RKO (cell line): ENCODE measurements at regions not wholly inside any gene's neighbourhood (a gene's known extent, or its start where the extent isn't known, plus 50 kb on each side); places are given as distances from the start of the nearest gene placed in this dataset.

ENCODE experiments used
- DNase-seq: peaks from one replicate; pipeline ENCODE4 v3.0.0-alpha.2; 2016; ENCODE audit warnings: low spot score

DNA sequence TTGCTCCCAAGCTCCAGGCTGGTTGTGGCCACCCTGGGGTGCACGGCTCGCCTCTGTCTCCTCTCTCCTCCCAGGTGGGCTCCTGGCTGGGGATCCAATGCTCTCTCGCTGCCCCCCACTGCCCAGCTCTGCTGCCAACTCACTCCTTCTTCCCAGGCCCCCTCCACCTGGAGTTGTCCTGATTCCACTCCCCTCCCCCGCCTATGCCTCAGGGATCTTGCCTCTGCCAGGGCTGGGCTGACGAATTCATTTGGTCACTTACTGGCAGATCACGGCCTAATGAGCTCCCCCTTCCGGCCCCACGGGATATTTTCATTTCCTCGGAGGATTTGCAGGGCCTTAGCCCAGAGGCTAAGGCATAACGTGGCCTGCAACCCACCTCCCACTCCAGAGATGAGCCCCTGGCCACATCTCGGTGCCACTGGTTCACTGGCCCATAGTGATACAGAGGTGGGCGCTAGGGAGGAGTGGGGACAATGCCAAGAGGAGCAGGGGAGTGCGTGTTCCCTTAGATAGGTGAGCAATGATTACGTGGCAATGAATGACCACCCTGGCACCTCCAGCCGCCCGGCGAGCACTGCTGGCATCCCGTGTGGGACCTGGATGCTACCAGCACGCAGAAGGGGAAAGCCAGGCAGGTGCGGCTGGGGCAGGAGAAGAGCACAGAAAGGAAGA is 344.6 kb upstream of the SHH start:
- peak; percentile 72 for DNase-seq

DNA sequence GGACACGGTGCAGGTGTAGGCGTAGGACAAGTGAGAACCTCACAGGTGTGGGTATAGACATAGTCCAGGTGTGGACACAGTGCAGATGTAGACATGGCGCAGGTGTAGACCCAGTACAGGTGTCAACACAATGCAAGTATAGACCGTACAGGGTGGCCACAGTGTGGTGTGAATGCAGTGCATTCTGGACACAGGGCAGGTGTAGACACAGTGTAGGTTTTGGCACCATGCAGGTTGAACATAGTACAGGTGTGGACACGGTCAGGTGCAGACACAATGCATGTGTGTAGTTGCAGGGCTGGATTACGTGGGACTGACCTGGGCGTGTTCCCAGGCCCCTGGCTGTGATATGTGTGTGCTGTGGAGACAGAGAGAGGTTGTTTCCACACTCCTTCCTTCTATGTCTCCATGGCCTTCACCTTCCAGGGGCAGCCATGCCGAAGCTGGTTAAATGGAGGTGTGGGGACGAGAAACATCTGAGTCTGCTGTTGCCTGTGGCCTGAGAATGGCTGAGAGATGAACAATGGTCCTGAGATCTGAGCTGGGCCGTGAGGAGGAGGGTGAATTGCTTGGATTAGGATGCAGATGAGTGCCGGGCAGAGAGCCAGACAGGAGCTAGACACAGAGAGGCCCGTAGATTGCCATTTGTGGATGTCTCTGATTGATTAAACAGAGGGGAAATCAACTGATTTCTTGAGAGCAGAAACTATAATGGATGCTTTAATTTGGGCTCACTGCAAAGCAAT is 343.9 kb upstream of the SHH start:
- DNase-seq = no peak

DNA sequence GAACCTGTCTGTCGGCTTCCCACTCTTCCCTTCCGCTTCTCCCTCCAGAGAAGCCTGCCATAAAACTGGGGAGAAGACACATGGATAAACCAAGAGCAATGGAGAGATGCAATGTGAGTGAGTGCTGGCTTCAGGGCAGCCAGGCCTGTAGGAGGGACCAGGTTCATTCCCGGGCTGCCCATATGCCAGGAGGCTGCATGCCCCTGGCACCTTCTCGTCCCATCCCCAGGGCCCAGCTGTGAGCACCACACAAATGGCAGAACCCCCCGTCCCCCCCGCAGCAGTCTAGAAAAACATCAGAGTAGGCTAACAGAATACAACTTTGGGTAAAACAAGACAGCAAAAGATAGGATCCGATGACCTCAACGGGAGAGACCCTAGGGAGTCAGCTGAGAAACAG is 341.3 kb upstream of the SHH start:
- DNase-seq = no peak

DNA sequence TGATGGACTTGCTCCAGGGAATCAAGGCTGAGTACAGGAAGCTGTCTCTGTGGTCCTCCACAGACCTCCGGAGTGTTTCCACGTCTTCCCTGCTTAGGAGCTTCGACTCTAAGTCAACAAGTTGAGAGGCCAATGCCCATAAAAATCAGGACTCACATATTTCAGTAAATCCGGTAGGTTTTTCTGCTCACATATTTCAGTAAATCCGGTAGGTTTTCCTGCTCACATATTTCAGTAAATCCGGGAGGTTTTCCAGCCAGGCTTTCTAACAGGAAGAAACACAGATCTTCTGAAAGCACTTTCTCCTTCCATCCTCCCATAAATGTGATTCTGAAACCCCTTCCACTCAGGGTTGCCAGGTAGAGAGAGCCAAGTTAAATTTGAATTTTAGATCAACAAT is 340.1 kb upstream of the SHH start:
- peak; percentile 20 for DNase-seq

DNA sequence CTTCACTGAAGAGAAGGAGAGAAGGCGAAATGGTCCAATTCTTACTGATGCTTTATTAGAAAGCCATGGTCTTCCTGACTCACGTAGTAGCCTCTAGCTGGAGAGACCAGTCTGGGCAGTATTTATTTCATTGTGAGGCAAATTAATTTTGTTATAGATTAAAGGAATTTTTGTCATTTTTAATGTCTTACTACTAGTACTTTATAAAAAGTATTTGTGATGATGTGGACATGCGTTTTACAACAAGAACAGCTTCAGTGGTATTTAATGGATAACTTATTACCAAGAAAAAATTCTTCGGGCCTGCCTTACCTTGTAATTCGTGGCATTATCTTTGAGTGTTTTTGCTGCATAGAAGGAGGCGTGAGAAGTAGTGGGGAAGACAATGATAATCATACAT is 339.4 kb upstream of the SHH start:
- DNase-seq = no peak

DNA sequence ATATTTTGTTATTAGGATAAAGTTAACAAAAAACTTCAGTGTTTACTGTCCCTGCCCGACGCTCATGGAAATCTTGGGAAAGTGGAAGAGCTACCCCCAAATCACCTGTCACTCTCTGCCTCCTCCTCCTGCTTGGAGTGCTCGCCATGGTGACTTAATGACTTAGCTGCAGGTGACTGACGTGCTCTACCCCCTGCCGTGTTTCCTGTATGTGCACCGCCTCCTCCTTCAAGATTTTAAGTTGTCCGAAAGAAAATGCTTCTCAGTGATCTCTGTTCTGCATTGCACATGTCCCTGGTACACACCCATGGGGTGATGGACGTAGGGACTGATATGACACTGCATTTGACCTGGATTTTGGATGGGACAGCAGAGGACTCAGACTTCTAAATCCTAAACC is 338.8 kb upstream of the SHH start:
- no peak for DNase-seq

DNA sequence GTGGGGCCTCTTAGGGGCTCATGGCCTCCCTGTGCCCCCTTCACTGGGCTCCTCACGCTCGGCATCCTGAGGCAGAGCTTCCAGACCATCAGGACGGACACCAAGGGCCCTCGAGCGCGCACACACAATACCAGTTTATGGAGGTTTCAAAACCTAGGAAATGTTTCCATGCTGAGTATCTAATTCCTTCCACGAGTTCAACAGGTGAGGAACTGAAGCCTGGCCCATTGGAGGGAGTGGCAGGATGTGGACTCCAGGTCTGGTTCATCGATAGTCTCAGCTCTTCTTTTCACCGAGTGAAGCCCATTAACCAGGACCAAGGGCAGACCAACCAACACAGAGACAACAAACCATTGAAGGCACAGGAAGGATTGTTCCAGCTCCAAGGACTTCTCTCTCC is 336.7 kb upstream of the SHH start:
- no peak for DNase-seq

DNA sequence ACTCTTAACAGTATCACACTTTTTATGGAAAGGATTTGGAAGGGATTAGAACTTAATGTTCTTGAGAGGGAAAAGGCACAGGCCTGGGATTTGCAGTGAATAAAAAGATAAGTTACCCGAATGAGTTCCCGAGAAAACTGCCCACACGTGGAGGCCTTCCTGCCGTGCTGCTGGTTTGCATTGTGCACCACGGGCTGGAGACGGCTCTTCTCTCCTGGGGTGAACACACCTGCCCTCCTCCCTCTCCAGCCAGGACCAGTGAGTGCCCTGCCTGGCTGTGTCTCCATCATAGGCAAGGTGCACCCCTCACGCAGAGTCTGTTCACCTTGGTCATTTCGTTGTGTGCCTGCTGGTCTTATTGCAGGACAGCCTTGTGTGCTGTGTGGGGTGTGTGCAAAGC is 336.3 kb upstream of the SHH start:
- DNase-seq = no peak

DNA sequence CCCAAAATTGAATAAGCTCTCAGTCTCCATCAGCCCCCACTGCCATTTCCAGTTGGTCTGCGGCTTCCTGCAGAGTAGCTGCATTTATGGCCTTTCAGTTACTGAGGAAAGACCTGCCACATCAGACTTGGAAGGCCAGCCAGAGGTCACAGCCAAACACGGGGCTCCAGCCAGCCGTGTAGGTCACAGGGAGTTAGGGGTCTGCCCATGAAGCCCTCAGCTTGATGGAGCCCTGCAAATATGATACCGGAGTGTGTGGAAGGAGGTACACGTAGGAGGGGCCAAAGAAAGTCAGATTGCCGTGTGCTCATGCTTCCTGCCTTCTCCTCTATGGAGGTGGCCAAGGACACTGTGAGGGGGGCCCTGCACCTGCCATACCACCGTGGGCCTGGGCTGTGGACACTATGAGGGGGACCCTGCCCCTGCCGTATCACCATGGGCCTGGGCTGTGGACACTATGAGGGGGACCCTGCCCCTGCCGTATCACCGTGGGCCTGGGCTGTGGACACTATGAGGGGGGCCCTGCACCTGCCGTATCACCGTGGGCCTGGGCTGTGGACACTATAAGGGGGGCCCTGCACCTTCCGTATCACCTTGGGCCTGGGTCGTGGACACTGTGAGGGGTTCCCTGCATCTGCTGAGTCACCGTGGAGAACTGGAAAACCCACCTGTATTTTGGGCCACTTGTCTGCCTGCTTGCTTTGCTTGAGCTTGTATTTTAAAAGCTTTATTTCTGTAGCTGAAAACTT is 335.7 kb upstream of the SHH start:
- DNase-seq = no peak

DNA sequence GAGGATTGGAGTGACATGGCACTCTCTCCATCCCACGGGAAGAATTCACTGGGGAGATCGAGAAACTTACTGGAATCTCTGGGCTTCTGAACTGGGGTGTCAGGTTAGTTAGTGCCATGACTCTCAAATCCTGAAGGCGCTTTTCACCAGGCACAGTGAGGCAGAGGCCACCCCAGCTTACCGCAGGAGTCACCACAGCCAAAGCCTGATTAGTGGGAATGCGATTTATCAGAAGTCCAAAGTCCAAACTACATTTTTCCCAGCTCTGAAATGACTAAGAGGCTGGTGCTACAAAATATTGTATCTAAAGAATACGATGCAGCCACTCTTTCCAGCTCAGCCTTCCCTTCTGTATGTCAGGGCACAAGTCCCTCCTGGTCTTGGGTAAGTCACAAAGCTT is 334.8 kb upstream of the SHH start:
- DNase-seq = peak; percentile 65

DNA sequence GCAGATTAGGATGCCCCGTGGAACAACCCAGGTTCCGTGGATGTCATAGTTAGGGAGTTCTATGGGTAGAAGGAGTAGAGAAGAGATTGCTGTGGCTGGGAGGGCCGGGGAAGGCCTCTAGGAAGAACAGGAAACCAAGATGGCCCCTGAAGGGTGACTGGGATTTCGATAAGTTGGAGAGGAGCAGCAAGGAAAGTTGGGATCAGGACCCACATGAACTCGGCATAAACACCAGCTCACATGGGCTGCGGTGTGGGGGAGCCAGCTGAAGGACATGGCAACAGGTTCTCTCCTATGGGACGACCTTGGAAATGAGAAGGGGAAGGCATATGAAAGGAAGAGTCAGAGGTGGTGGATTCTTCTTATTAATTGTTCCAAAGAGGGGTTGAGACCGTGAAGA is 333.7 kb upstream of the SHH start:
- no peak for DNase-seq

DNA sequence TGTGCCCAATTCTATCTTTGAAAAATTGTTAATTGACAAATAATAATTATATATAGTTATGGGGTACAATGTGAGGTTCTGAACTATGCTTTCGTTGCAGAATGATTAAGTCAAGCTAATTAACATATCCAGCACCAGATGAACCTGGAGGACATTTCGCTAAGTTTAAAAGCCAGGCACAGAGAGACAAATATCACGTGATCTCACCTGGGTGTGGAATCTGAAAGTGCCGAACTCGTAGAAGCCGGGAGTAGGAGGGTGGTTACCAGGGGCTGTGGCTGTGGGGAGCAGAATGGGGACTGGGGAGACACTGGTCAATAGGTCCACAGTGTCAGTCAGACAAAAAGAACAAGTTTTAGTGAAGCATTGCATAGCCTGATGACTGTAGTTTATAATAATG is 332.9 kb upstream of the SHH start:
- no peak for DNase-seq

DNA sequence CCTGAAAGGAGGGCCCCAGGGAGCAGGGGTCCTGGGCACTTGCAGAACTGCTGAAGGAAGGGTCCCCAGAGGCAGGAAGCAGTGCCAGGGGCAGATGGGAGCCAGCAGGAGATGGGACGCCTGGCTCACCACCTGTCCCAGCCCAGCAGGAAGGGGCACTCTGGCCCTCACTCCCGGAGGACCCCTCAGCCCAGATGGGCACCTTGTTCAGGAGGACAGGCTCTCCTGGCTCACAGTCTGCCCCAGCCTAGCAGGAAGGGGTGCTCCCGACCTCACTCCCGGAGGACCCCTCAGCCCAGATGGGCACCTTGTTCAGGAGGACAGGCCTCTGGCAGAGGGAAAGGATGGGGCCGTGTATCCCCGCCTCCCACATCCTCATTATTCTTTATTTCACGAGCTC is 331.4 kb upstream of the SHH start:
- DNase-seq = no peak

DNA sequence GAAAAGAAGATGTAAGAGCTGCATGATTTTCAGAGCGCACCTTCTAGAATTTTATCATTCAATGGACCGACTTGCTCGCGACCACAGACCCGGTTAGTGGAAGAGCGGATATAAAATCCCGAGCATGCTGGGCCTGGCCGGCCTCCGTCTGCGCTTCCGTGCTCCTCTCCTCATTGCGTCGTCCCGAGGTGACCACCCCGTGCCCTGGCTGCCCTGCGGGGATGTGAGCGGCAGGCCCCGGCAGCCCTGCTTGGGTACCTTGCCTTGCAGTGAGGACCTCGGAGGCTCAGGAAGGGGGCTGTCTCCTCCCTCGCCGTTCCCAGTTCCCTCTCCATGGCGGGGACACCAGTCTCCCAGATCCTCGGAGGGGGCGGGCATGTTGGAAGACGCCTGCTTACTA is 330.9 kb upstream of the SHH start:
- DNase-seq = no peak

DNA sequence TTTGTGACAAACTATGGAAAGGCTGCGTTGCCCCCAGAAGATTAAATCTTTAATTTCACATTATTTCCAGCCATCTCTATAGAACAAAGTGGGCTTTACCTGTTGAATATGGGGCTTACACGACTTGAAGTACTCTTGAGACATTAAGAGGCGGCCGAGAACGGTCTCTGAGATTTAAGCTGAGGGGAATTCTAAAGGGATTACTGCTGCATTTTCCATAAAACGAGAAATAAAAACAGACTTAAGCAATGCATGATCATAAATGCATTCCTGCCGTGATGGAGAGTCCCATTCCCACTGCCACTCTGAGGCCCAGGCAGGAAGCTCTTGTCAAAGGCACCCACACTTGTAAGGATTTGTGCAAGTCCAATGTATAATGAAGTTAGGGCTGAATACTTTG is 329.7 kb upstream of the SHH start:
- no peak for DNase-seq

DNA sequence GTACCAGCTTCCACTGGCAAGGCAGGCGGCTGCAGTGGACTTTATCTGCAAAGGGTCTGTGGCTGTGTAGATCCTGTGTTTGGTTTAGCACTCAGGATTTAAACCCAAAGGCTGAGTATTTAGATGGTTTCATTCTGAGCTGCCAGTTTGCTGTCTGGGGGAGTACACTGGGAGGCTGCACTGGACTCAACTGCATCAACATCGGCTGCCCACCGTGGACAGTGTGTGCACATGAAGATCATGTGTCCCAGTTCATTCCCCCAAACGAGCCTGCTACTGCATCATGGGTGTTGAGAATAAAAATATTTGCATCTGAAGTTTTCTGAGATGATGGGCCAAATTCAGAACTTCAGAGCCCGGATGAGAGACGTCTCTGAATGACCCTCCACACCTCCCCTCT is 328.6 kb upstream of the SHH start:
- DNase-seq = no peak

DNA sequence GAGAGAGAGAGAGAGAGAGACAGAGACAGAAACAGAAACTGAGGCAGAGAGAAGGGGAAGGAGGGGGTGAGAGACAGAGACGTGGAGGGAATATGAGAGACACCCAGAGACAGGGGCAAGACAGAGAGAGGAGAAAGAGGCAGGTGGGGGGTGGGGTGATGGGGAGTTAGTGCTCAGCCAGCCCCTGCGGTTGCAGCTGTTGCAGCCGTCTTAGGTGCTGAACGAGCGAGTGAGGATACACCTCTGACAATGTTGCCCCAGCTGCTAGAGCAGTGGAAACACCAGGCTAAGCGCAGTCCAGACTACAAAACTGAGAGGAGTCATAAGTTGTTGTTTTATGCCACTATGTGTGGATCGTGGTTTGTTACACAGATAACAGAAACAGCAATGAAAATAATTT is 328.2 kb upstream of the SHH start:
- no peak for DNase-seq

DNA sequence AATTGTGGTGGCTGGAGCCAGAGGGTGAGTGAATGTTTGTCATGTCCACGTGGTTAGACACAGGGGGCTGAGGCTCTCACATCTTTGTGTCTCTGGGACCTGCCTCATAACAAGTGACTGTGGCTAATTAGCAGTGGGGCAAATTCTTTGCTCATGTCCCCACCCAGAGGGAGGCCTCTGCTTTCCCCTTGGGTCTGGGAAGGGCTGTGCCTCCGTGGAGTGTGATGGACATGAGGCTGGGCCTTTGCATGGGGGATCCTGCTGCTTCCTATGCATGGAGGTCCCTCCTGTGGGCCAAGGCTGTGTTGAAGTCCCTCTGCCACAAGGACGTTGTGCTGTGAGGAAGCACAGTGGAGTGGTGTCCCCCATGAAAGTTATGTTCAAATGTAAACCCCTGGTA is 327.4 kb upstream of the SHH start:
- no peak for DNase-seq

DNA sequence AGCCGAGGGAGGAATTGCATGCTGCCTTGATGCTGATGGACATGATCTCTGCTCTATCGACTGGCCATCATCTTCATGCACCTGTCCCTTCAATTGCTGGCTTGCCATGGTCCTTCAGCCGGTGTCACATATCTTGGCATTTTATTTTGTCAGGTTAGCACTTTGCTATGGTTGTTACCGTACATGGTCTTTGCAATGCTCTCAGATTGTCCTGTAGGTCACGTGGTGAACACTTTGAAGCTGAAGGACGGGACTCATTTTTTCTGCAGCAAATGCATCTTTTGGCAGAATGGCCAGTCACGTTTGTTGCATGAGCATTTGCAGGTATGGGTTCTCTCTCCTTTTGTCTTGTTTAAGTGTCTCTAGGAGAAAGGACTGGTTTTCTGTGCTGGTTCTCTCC is 326.8 kb upstream of the SHH start:
- DNase-seq = no peak

DNA sequence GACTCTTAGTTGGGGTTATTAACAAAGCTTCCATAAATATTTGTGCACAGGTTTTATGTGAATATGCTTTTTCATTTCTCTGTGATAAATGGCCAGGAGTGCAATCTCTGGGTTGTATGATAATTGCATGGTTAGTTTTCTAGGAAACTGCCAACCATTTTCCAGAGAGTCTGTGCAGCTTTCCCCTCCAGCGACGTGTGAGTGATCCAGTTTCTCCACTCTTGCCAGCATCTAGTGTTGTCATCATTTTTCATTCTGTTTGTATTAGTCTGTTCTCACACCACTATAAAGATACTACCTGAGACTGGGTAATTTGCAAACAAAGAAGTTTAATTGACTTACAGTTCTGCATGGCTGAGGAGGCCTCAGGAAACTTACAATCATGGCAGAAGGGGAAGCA is 319.6 kb upstream of the SHH start:
- DNase-seq = no peak

DNA sequence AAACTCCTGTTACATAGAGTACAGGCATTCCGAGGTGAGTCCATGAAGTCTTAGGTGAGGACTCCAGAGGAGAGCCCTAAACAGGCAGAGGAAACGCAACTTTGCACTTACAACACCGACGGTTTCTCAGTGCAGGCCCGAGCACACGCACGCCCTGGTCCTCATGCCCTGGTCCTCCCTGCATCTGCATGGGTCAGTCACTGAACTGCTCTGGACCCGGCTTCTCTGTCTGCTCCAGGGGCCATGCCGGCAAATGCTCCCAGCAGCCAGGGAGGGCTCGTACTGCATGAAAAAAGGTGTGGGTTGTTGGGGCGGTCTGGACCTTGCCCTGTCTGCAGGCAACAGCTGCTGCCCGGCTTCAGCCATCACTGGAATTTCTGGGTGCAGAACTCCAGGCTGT is 317.3 kb upstream of the SHH start:
- DNase-seq = no peak

DNA sequence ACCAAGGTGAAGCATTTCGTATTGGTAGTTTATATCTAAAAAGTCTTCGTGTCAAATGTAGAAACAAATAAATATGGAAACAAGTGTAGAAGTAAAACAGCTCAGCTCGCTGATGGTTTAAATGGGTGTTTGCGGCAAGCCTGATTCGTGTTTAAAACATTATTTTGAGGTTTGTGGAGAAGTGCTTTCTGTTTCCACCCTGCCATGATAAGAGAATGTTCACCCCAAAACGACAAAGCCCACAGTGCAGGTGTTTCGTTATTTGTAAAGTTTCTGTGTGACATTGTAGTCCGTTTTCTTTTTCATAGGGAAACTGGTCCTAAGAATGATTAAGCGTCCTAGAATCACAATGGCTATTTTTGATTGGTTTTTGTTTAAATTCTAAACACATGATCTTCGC is 316.2 kb upstream of the SHH start:
- DNase-seq = no peak
